Stomach smooth muscle (tissue), 2 donors: ENCODE measurements at regions not wholly inside any gene's neighbourhood (a gene's known extent, or its start where the extent isn't known, plus 50 kb on each side); places are given as distances from the start of the nearest gene placed in this dataset.
"Not testable (repeated sequence)": the region's sequence is repeated elsewhere in the genome, so short reads cannot be mapped to it uniquely, and the experiment has no call there.

Experiments
- H3K27ac ChIP-seq: one replicate; pipeline ENCODE4 v1.7.0; 2013; ENCODE audit warnings: mild to moderate bottlenecking, low read length, inconsistent platforms
- H3K27me3 ChIP-seq, 2 donors: one replicate each; pipeline ENCODE4 v1.7.0; 2013; ENCODE audit warnings: low read length in 2 of 2; ENCODE audit not compliant: insufficient read depth in 2 of 2, control insufficient read depth in 1 of 2
- H3K36me3 ChIP-seq, 2 donors: one replicate each; pipeline ENCODE4 v1.7.0; 2013; ENCODE audit warnings: low read length in 2 of 2; ENCODE audit not compliant: control insufficient read depth in 2 of 2, insufficient read depth in 2 of 2
- H3K4me1 ChIP-seq: one replicate; pipeline ENCODE4 v1.7.0; 2013; ENCODE audit warnings: low read length; ENCODE audit not compliant: control insufficient read depth, insufficient read depth
- H3K4me3 ChIP-seq, 2 donors: one replicate each; pipeline ENCODE4 v1.7.0; 2013; ENCODE audit warnings: low read length in 2 of 2
- H3K9ac ChIP-seq, 2 donors: one replicate each; pipeline ENCODE4 v1.7.0; 2013; ENCODE audit warnings: low read length in 2 of 2, mild to moderate bottlenecking in 1 of 2
- H3K9me3 ChIP-seq, 2 donors: one replicate each; pipeline ENCODE4 v1.7.0; 2013; ENCODE audit warnings: low read length in 2 of 2; ENCODE audit not compliant: control insufficient read depth in 2 of 2
- donor health status: healthy.
- donor health status: Pancreatic carcinoma.

DNA sequence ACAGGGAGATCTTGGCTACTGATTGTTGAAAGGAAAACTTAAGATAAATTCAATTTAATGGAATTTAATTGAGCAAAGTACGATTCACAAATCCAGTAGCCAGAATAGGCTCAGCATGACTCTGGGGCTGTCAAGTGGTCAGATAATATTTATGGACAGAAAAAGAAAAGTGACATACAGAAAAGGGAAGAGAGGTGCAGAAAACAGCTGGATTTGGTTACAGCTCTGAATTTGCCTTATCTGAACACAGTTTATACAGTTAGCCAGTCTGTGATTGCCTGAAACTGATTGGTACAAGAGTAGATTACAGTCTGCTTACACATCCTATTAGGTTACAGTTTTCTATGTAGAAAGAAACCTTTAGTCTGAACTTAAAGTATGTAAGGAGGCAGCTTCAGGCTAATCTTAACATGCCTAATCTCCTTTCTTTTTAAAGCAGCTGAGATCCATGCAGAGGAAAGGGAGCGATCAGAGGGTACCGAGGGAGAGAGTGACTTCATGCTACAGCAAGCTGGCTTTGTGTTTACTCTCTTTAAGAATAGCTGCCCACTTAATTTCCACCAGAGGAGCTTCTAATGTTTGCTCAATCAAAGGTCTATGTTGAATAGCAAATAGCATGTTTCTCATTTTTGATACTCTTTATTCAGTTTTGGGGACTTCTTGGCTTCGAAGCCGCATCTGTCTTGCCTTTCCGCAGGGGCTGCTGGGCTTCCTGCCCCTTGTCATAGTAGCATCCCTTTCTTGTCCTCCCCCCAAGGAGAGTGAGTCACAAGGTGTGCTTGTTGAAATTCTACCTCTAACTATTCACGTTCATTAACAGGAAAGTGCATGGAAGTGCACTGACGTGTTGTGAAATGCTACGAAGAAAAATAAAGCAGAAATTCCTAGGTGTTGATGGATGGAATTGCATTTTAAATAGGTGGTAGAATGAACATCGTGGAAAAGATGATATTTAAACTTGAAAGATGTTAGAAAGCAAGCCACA lies 761.2 kb downstream of the TAF11L14 start:
- H3K9me3 ChIP-seq = no peaks in the 10 kb centered on the region
- H3K4me3 ChIP-seq = no peak overlapping the region
- H3K4me1 ChIP-seq = no peaks in the 10 kb centered on the region
- no peak overlapping the region for H3K27ac ChIP-seq
- H3K27me3 ChIP-seq = peaks cover 0 to 2% of the 10 kb centered on the region in 2 donors
- H3K36me3 ChIP-seq = no peaks in the 10 kb centered on the region
- no peak overlapping the region for H3K9ac ChIP-seq

DNA sequence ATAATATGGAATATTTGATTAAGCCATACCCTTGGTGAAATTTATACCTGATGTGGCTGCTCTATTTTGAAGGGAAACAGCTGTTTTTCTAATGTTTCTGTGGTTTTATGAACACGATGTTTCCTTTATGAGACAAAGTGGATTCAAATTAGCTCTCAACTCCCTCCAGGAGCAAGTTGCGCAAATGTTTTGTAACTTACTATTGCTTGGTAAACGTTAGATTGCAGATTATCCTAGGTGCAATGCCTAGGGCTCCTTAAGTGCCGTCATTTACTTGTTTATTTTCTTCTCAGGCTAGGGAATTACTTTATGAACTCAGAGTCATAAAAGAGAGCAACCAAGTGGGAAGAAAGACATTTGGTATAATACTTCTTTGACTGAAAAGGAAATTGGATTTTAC lies 763.1 kb downstream of the TAF11L14 start:
- H3K9me3 ChIP-seq = no peaks in the 10 kb centered on the region
- no peaks in the 10 kb centered on the region for H3K4me1 ChIP-seq
- H3K9ac ChIP-seq = no peak overlapping the region
- peaks cover 0 to 2% of the 10 kb centered on the region in 2 donors for H3K27me3 ChIP-seq
- no peak overlapping the region for H3K4me3 ChIP-seq
- no peak overlapping the region for H3K27ac ChIP-seq
- no peaks in the 10 kb centered on the region for H3K36me3 ChIP-seq

DNA sequence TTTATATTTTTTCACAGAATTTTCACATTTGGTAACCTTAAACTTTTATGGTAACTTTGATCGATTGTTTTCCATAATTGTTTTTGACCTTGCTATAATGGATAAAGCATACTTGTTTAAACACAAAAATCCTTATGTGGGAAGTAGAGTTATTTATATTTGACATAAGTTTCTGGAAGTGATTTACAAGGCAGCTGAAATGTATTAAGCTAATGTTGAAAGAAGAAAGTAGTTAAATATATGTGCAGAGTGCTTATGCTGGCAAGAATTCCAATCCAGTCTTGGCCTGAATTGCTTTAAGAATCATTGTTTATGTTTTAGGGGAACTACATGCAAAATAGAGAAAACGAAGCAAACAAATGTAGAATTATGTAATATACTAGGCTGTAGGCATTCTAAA lies 763.6 kb downstream of the TAF11L14 start:
- no peaks in the 10 kb centered on the region for H3K9me3 ChIP-seq
- no peak overlapping the region for H3K4me3 ChIP-seq
- H3K9ac ChIP-seq = no peak overlapping the region
- H3K36me3 ChIP-seq = no peaks in the 10 kb centered on the region
- H3K4me1 ChIP-seq = no peaks in the 10 kb centered on the region
- no peak overlapping the region for H3K27ac ChIP-seq
- peaks cover 0 to 2% of the 10 kb centered on the region in 2 donors for H3K27me3 ChIP-seq

DNA sequence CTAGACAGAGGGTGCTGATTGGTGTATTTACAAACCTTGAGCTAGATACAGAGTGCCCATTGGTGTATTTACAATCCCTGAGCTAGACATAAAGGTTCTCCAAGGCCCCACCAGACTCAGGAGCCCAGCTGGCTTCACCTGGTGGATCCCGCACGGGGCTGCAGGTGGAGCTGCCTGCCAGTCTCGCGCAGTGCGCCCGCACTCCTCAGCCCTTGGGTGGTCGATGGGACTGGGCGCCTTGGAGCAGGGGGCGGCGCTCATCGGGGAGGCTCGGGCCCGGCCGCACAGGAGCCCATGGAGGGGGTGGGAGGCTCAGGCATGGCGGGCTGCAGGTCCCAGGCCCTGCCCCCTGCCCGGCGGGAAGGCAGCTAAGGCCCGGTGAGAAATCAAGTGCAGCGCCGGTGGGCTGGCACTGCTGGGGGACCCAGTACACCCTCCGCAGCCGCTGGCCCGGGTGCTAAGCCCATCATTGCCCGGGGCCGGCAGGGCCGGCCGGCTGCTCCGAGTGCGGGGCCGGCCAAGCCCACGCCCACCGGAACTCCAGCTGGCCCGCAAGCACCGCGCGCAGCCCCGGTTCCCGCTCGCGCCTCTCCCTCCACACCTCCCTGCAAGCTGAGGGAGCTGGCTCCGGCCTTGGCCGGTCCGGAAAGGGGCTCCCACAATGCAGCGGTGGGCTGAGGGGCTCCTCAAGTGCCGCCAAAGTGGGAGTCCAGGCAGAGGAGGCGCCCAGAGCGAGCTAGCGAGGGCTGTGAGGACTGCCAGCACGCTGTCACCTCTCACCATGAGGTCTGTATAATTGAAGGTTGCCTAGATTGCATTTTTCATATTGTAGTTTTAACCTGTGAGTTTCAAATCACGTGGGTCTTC lies 765.4 kb downstream of the TAF11L14 start:
- H3K9me3 ChIP-seq, H3K36me3 ChIP-seq, H3K4me3 ChIP-seq, H3K27ac ChIP-seq, H3K9ac ChIP-seq, H3K27me3 ChIP-seq, H3K4me1 ChIP-seq: not testable (repeated sequence)

DNA sequence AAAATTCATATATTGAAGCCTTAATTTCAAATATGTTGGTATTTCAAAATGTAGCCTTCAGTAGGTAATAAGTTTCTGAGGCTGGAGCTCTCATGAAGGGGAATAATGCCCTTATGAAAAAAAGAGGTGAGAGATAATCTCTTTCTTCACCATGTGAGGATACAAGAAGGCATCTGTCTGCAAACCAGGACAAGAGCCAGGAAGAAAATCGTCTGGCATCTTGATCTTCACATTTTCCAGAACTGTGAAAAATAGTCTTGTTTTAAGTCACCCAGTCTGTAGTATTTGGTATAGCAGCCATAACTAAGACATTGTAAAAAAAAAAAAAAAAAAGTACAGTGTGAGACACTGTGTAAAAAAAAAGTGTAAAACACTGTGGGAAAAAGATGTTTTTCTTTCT lies 768.9 kb downstream of the TAF11L14 start:
- H3K27ac ChIP-seq = no peak overlapping the region
- no peaks in the 10 kb centered on the region for H3K36me3 ChIP-seq
- no peaks in the 10 kb centered on the region for H3K27me3 ChIP-seq
- no peak overlapping the region for H3K9ac ChIP-seq
- H3K4me3 ChIP-seq = no peak overlapping the region
- H3K9me3 ChIP-seq = no peaks in the 10 kb centered on the region
- H3K4me1 ChIP-seq = no peaks in the 10 kb centered on the region

DNA sequence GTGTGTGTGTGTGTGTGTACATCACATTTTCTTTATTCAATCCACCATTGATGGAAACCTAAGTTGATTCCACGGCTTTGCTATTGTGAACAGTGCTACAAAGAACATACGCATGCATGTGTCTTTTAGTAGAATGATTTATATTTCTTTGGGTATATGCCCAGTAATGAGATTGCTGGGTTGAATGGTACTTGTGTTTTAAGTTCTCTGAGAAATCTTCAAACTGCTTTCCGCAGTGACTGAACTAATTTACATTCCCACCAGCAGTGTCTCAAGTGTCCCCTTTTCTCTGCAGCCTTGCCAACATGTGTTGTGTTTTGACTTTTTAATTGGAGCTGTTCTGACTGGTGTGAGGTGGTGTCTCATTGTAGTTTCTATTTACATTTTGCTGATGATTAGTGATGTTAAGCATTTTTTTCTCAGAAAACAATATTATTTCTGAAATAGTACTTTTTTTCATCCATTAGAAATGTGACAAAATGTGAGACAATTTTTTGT lies 769.7 kb downstream of the TAF11L14 start:
- H3K4me1 ChIP-seq = no peaks in the 10 kb centered on the region
- H3K36me3 ChIP-seq = no peaks in the 10 kb centered on the region

DNA sequence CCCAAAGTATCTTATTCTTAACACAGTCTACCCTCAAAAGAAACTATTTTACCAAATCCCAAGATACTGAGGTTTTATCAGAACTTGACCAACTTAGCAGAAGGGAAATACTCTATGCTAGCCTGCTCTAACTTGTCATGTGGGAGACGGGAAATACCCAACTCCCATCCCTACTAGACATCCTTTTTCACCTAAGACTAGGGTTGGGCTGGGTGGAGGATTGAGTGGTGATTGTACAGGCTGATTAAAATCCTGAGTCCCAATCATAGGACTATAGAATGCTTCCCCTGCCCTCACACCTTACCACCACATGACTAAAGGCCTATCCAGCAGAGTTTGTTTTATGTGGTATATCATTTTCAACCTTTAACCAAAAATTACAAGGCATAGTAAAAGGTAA lies 786.5 kb downstream of the TAF11L14 start:
- Histone ChIP-seq H3K4me1 (no peaks in the 10 kb centered on the region), H3K4me3 (no peak overlapping the region), H3K27me3 (no peaks in the 10 kb centered on the region), H3K9me3 (no peaks in the 10 kb centered on the region), H3K9ac (no peak overlapping the region), H3K36me3 (no peaks in the 10 kb centered on the region), H3K27ac (no peak overlapping the region)

More for the DNA sequence above, 769.7 kb downstream of the TAF11L14 start:
- Histone ChIP-seq H3K9ac (no peak overlapping the region), H3K9me3 (no peaks in the 10 kb centered on the region), H3K27me3 (no peaks in the 10 kb centered on the region), H3K4me3 (no peak overlapping the region), H3K27ac (no peak overlapping the region)

DNA sequence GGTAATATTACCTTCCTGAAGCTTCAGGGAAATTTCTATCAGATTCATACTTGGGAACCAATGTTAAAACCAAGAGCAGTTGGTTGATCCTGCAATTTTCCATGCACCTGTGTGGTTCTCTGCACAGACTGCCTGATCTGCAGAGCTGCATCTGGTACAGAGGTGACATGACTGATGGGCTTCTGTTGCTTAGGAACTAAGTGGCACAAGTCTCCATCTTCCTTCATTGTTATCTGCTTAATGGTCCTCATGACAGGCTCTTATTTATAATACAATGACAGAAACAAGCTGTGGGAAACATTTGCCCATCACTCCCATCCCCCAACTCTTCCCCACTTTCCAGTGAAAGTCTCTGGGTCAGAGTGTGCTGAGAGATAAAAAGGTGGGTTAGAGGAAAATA lies 799.1 kb downstream of the TAF11L14 start:
- no peak overlapping the region for H3K9ac ChIP-seq
- H3K36me3 ChIP-seq = no peaks in the 10 kb centered on the region
- no peak overlapping the region for H3K4me3 ChIP-seq
- no peaks in the 10 kb centered on the region for H3K4me1 ChIP-seq
- no peak overlapping the region for H3K27ac ChIP-seq
- no peaks in the 10 kb centered on the region for H3K9me3 ChIP-seq
- no peaks in the 10 kb centered on the region for H3K27me3 ChIP-seq

DNA sequence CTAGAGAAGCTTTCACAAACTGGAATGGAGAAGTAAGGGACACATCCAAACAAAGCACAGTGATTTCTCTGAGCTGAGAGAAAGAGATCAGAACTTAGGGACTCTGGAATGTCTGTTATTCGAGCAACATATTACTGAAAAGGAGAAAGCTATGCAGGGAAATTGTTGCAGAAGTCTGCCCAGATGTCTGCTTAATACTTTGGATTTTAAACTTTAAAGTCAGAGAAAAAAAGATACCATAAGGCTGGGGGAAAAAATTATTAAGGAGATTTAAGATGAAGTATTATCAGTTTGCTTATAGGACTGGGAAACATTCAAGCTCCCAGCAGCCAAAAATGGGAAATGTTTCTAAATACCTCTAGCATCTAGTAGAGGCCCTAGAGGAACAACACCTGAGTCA lies 803.9 kb downstream of the TAF11L14 start:
- Histone ChIP-seq H3K9me3 (peaks cover 0 to 4% of the 10 kb centered on the region in 2 donors), H3K4me3 (no peak overlapping the region), H3K27ac (no peak overlapping the region), H3K36me3 (no peaks in the 10 kb centered on the region), H3K27me3 (no peaks in the 10 kb centered on the region), H3K9ac (no peak overlapping the region), H3K4me1 (no peaks in the 10 kb centered on the region)

DNA sequence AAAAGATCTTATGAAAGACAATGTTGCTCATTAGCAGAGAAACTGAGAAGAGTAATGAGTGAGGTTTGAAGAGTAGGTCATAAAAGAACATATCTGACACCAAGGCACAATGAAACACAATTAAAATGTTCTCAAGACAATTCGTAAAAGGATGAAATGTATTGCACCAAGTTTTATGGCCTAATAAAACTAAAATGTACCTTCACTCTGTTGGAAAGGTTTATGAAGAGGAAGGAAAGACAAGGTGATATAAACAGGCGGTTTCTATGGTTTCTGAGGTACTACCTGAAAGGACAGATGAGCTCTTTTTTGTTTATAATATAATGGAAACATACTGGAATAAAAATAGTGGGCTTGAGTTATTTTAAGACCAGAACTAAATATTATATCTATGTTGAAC lies 821.3 kb downstream of the TAF11L14 start:
- Histone ChIP-seq H3K4me1 (no peaks in the 10 kb centered on the region), H3K9ac (no peak overlapping the region), H3K9me3 (no peaks in the 10 kb centered on the region), H3K27ac (no peak overlapping the region), H3K27me3 (no peaks in the 10 kb centered on the region), H3K36me3 (no peaks in the 10 kb centered on the region), H3K4me3 (no peak overlapping the region)
